NOMO-1 treated with dmso at 0.1 percent for 144 hours (cell line): ENCODE measurements at regions not wholly inside any gene's neighbourhood (a gene's known extent, or its start where the extent isn't known, plus 50 kb on each side); places are given as distances from the start of the nearest gene placed in this dataset.
A peak's percentile ranks its signal among the peaks of the same experiment; 100 is the strongest.

Experiments used
- DNase-seq: peaks from one replicate; lab custom pipeline; 2025; ENCODE audit not compliant: unreplicated experiment; lab: John Stamatoyannopoulos, UW

DNA sequence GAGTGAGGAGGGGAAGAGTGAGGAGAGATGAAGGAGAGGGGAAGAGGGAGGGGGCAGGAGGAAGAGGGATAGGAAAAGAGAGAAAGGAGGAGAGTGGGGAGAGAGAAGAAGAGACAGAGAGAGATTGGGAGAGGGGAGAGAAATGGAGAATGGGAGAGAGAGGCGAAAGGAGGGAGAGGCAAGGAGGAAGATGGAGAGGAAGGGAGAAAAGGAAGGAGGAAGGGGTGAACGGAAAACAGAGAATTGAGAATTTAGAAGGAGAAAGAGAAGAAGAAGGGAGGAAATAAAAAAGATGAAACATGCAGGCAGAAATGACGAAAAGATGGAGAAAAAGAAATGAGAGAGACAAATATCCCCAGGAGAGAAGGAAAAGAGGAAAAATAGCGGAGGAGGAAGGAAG, 502.8 kb downstream of the MN1 start:
- no peak for DNase-seq

DNA sequence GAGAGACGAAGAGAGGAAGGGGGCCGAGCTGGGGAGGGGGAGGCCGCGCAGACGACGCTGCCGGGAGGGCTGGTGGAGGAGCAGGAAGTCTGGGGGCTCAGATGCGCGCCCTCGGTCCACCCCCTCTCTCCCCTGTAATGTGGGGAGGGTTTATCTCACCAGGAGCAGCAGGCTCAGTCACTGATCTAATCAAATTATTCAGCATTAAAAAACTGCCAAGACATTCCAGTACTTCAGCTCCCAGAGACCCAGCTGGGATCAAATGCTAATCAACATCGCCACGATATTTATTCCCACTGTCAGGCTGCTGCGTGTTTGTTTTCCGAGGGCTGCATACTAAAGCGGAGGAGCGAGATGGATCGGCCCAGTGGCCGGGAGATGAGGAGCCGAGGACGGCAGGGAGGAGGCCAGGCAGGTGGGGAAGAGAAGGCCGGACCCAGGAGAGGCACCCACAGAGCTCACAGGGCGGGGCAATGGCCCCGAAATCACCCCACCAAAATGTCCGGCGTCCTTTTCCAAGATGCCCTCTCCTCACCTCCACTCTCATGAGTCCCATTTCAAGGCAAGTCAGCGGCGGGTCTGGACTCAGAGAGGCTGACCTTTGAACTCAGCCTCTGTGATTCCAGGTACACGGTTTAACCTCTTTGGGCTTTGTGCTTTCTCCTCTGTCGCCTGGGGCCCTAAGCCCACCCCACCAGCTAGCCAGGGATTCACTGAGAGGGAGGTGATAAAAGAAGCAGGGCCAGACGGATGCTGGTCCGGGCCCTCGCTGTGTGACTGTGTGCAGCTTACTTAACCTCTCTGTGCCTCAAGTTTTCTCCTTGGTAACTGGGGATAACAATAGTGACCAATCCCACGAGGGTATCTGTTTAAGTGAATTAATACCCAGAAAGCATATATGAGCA, 502.1 kb downstream of the MN1 start:
- DNase-seq, result no peak

- DNase-seq, result no peak
Observed at GRCh38 chr22:27300536-27301285, 500.8 kb downstream of the MN1 start.

DNA sequence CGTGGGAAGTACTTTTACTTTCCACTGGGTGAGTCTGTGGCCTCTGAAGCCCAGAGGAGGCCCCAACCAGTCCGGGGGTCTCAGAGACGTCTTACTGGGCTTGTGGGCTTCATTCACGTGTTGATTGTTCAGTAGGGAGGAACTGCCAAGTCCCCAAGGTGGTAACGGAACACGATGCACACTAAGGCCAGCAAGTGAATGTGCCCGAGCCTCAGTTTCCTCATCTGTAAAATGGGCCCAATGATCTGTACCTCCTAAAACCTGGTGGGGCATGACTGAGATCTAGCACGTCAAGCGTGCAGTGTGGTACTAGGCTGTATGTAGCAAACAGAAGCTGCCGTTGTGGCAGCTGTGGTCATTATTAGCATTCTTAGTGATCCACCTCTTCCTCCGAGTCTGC, 499.1 kb downstream of the MN1 start:
- no peak for DNase-seq

DNA sequence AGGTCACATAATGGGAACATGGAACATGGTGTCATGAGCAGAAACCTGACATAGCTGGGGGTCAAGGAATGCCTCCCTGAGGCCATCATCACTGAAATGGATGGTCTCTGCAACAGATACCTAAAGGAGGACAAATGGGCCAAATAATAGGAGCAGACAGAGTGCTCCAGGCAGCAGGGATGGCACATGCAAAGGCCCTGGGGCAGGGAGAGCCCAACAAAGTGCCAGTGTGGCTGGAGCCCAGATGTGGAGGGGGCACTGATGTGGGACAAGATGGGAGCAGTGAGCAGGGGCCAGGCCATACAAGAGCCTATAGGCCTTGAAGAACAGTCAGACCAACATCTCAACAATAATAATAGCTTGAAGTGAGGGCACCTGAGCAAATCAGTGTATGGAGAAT, 497.8 kb downstream of the MN1 start:
- DNase-seq, result no peak

GRCh38 chr22:27306771-27307170, 494.8 kb downstream of the MN1 start:
- no peak for DNase-seq

DNA sequence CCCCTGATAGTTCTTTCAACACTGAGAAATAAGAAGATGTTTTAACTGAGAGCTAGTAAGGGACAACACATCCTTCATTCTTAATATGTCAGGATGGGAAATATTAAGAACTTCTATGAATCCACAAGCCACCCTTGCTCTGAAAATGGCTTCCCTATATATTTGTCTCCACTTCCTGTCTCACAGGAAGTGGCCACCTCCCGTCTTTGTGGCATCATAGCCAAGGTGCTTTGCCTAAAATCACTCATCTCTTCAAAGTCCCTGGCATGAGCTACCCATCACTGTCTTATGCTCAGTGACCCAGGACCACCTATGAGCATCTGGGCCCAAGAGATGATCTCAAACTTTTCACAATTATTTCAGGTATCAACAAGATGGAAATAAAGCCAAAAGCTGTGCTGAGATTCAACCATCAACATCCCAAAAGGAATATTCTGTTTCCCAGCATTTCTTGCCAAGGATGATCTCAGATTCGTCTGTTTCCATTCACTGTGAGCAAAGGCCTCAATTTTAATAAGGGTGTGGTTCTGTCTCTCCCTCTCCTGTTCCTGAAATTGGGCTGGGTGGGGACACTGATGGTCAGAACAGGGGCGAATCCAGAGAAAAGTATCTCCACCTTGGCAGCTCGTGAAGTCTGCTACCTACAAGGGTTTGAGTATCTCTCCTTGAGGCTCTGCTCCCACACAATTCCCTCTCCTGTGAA, 493.9 kb downstream of the MN1 start:
- DNase-seq, result no peak

- no peak for DNase-seq
Observed at GRCh38 chr22:27308513-27308912, 493.0 kb downstream of the MN1 start.

DNA sequence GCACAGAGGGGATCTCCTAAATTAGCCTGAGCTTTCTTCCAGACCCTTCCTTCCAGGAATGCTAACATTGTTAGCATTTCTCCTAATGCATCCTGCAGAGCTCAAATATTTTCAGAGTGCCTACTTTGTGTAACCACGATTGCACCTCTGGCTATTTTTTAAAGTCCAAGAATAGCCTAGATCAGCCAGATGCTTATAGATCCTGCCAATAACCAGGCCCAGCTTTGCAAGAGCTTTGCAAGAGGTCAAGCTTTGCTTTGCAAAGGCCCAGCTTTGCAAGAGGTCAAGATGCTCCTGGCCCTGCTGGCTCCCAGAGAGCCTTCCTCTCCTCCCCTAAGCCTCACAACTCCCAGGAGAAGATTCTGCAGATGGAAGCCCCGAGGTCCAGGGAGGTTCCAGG, 491.9 kb downstream of the MN1 start:
- DNase-seq, result no peak

GRCh38 chr22:27310966-27311697, 490.4 kb downstream of the MN1 start:
- no peak for DNase-seq

DNA sequence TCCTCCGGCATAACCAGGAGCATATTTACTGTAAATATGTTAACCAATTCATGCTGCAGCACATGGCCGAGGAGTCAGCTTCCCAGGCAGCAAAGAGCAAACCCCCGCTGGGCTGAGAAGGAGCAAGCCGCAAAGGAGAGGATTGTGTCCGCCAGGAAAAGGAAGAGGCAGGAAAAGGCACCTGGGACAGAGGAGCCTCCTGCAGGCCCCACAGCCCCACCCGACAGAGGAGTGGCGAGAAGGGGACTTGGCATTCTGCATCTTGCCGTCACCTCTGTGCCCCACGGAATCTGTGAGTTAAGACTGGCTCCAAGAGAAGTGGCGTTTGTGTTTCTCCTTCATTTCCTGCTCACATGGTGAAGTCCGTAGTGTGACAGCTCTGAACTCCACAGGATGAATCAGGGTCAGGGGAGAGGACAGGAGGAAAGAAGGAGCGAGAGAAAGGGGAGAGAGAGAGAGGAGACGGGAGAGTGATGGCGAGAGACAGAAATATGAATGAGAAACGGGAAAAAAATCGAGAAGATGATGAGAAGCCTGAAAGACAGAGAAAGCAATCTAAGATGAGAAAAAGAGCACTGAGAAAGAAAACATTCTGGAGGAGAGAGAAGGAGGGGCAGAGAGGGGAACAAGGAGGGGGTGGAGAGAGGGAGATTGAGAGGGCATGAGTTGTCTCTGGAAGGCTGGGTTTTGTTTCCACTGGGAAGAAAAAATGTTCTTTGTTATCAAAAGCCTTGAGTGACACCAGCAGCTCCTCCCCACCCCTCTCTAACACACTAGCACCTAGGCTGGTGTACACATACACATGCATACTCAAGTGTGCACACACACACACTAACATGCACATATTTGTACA, 489.6 kb downstream of the MN1 start:
- DNase-seq, result no peak

DNA sequence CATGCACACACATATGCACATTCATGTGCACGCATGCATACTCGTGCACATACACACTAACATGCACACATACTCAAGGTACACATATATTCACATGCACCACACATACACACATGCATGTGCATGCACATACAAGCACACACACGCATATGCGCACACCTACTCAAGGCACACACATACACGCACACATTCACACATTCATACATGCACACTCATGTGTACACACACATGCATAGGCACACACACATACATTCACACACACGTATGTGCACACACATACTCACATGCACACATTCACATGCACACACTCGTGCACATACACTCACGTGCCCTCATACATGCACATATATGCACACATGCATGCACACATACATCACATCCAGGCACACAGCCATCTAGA, 489.0 kb downstream of the MN1 start:
- DNase-seq, result no peak

DNA sequence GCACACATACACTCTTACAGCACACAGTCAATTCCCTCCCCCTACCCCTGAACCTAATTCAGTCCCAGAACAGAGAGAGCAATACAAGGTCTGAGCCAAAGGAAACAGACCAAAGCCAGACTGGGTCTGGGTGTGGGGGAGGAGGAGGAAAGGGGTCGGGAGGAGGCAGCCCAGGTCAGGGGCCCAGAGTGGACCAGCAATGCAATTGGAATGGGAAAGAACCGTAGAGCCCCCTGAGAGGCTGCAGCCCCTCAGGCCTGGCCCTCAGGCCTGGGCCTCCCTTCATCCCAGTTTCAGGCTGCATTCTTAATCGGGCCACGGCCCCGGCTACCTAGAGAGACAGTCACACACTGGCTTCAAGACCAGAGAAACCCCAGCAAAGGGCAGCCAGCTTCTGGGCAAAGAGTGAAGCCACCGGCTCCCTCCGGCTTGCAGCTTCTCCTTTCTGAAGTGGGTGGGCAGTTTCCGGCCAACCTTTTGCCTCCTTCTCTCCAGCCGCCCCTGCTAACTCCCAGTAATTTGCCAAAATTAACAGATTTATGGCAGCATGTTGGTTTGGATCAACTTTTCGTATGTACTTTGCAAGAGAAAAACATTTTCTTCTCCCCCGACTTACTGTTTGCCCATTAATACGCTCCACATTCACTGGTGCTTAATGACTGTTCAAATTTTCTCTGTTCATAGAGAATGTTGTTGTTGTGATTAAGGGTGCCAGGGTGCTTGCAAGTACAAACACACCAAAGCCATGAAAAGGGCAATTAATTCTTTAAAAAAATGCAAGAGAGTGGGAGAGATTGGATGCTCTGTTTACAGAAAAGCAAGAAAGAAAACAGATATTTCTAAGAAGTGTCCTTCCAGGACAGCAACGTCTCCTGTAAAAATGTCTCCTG, 488.3 kb downstream of the MN1 start:
- DNase-seq, result no peak

DNA sequence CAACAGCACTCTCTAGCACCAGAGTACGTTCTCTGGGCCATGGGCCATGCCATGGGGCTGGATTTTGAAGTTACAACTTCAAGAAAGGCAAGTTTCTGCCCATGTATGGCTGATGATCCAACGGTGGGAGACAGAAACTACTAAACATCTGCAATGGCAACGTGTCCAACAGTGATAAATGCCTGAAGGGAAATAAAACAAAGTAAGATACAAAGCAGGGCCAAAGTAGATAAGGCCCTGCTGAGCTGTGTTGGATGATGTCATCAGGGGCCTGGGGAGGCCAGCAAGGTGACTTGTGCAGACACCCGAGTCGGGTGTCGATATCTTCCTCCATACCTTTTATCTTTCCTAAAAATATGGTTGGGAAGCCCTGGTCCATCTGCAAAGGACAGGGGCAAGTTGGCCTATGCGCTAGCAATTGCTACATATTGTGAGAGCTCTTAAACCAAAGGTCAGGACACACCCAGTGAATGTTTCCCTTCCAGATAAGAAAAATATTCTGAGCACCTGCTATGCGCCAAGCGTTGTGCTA, 487.2 kb downstream of the MN1 start:
- no peak for DNase-seq

DNA sequence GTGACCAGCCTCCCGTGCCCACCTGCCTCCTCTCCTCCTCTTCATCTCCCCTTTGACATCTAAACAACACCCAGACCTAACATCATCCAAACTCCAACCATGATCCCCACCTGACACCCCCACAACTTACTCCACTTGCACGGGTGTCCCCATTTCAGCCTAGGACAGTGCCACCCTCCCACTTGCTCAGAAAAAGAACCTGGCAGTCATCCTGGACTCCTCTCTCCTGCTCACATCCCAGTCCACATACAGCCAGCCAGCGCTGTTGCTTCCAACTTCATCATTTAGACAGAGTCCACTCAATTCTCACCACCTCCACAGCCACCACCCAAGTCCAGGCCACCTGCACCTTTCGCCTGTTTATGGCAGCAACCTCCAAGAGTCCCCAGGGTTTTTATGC, 485.7 kb downstream of the MN1 start:
- DNase-seq, result no peak

- DNase-seq, result no peak
Observed at GRCh38 chr22:27317096-27317495, 484.5 kb downstream of the MN1 start.

- DNase-seq, result peak; percentile 26
Observed at GRCh38 chr22:27317971-27318428, 483.6 kb downstream of the MN1 start.

DNA sequence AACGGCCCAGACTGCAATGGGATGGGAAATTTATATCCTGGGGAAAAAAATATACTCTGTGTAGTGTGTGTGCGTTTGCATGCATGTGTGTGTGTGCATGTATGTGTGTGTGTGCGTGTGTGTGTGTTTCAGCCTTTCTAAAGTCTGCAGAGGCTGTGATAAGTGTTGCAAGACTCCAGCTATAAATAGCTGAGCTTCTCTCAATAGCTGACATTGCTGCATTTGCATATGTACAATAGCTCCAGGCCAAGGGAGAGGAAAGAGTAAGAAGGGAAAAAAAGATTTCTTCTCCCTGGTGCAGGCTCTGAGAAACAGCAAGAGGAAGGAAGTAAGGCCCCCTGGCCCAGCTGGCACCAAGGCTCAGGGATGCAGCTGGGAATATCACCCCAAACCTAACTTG, 483.0 kb downstream of the MN1 start:
- peak; percentile 49 for DNase-seq

- no peak for DNase-seq
Observed at GRCh38 chr22:27323661-27324060, 477.9 kb downstream of the MN1 start.
